GM12878 (cell line): ENCODE measurements at regions not wholly inside any gene's neighbourhood (a gene's known extent, or its start where the extent isn't known, plus 50 kb on each side); places are given as distances from the start of the nearest gene placed in this dataset.

Source experiments
- ATAC-seq: fragments of 200-7000 bp; cut with Tn5 transposase; 3 replicates; pipeline ENCODE4 v1.9.1; 2020; ENCODE audit warnings: mild to moderate bottlenecking, moderate library complexity
- BruUV-seq: library from RNA; stranded (reverse); fragments of 400-500 nt; replicated peaks from 2 replicates; lab custom pipeline; 2021; lab: Mats Ljungman, UMichigan
- CTCF ChIA-PET: fragments of 300-600 bp; sonication (Branson Sonifier 250); formaldehyde crosslinking; extraction: SDS; loops from one replicate; lab custom pipeline; 2021; ENCODE audit warnings: inconsistent platforms; lab: Yijun Ruan, JAX
- POLR2A ChIA-PET: fragments of 350-600 bp; formaldehyde crosslinking; extraction: SDS; loops from one replicate; lab custom pipeline; 2021; ENCODE audit warnings: inconsistent platforms; lab: Charles Lee
- RAD21 ChIA-PET: fragments of 300-600 bp; sonication (Branson Sonifier 250); formaldehyde crosslinking; loops from one replicate; lab custom pipeline; 2023; ENCODE audit warnings: antibody characterized with exemption; ENCODE audit not compliant: unreplicated experiment; lab: Charles Lee
- SMC1A ChIA-PET: fragments of 300-600 bp; sonication (Branson Sonifier 250); formaldehyde crosslinking; loops from one replicate; lab custom pipeline; 2023; ENCODE audit not compliant: unreplicated experiment, uncharacterized antibody; lab: Charles Lee
- DNase-seq: peaks from one replicate; pipeline ENCODE4 v3.0.0-alpha.2; 2011; ENCODE audit warnings: low read depth, low spot score
- FAIRE-seq: peaks from 3 replicates; lab custom pipeline; 2011; peaks lifted over from hg19 to GRCh38; lab: Jason Lieb, UNC
- H2AFZ ChIP-seq: 2 replicates; pipeline ENCODE4 v1.6.0; 2011; ENCODE audit warnings: low read depth, low read length, control low read depth; ENCODE audit not compliant: control insufficient read depth
- H3K27ac ChIP-seq: 2 replicates; pipeline ENCODE4 v1.5.1; 2011; ENCODE audit warnings: control low read depth; ENCODE audit not compliant: control insufficient read depth, insufficient read depth
- H3K27me3 ChIP-seq, 2 experiments: replicated peaks in 1 of 2; 2 replicates each; pipeline versions ENCODE4 v1.6.0 to v1.6.1; 2011; ENCODE audit warnings: low read length in 1 of 2; ENCODE audit not compliant: control insufficient read depth in 2 of 2, insufficient read depth in 2 of 2
- H3K36me3 ChIP-seq, 2 experiments: 2 replicates each; pipeline ENCODE4 v1.5.1; 2011; ENCODE audit warnings: low read length in 1 of 2; ENCODE audit not compliant: control insufficient read depth in 2 of 2, insufficient read depth in 2 of 2
- H3K4me1 ChIP-seq: 2 replicates; pipeline ENCODE4 v1.6.1; 2011; ENCODE audit warnings: mild to moderate bottlenecking, low read length, moderate library complexity, mixed read lengths; ENCODE audit not compliant: control insufficient read depth, insufficient read depth
- H3K4me2 ChIP-seq: 2 replicates; pipeline ENCODE4 v1.6.0; 2011; ENCODE audit warnings: control low read depth; ENCODE audit not compliant: control insufficient read depth, insufficient read depth
- H3K4me3 ChIP-seq: fragments of 200-600 bp; sonication (generic); 2 replicates; pipeline ENCODE4 v1.5.1; 2016
- H3K79me2 ChIP-seq: 2 replicates; pipeline ENCODE4 v1.6.0; 2011; ENCODE audit warnings: low read length; ENCODE audit not compliant: control insufficient read depth, insufficient read depth
- H3K9ac ChIP-seq: 2 replicates; pipeline ENCODE4 v1.8.0; 2011; ENCODE audit warnings: low read length, control low read depth, mixed read lengths; ENCODE audit not compliant: control insufficient read depth, insufficient read depth
- H3K9me3 ChIP-seq: replicated peaks from 3 replicates; pipeline ENCODE4 v1.5.1; 2011; ENCODE audit warnings: mild to moderate bottlenecking, low read length; ENCODE audit not compliant: control insufficient read depth, insufficient read depth
- H4K20me1 ChIP-seq: 2 replicates; pipeline ENCODE4 v1.6.0; 2011; ENCODE audit not compliant: control insufficient read depth, insufficient read depth
- BMI1 ChIP-seq: fragments of 450-650 bp; IDR thresholded peaks from 2 replicates; pipeline ENCODE4 v1.6.1; 2016; ENCODE audit warnings: mild to moderate bottlenecking, moderate library complexity, borderline replicate concordance
- BRCA1 ChIP-seq: IDR thresholded peaks from 2 replicates; pipeline ENCODE4 v1.6.1; 2011; ENCODE audit warnings: low read depth, low read length, improper control_type of control experiment
- ESRRA ChIP-seq: IDR thresholded peaks from 2 replicates; pipeline ENCODE4 v1.6.1; 2012; ENCODE audit warnings: mild to moderate bottlenecking, low read length, improper control_type of control experiment
- NBN ChIP-seq: fragments of 450-650 bp; IDR thresholded peaks from 2 replicates; pipeline ENCODE4 v1.6.1; 2016
- NFXL1 ChIP-seq: fragments of 450-650 bp; IDR thresholded peaks from 2 replicates; pipeline ENCODE4 v1.6.1; 2017; ENCODE audit warnings: antibody characterized with exemption, mild to moderate bottlenecking, borderline replicate concordance
- NFYB ChIP-seq: IDR thresholded peaks from 2 replicates; pipeline ENCODE4 v1.6.1; 2011; ENCODE audit warnings: low read depth, mild to moderate bottlenecking, low read length, improper control_type of control experiment, moderate library complexity; ENCODE audit not compliant: insufficient read depth
- SIX5 ChIP-seq: IDR thresholded peaks from 2 replicates; pipeline ENCODE4 v1.6.1; 2011; ENCODE audit warnings: mild to moderate bottlenecking, low read depth, low read length, moderate library complexity; ENCODE audit not compliant: severe bottlenecking
- SPI1 ChIP-seq: IDR thresholded peaks from 2 replicates; pipeline ENCODE4 v1.6.1; 2011; ENCODE audit warnings: low read depth, mild to moderate bottlenecking, low read length, moderate library complexity, borderline replicate concordance; ENCODE audit not compliant: insufficient read depth
- WGBS: methylation state at CpG from one replicate; pipeline ENCODE4 v1.1.6; 2016; ENCODE audit warnings: low lambda C conversion rate; ENCODE audit not compliant: insufficient replicate concordance, insufficient coverage; ENCODE audit errors: missing lambda C conversion rate; 5-methylcytosine and 5-hydroxymethylcytosine counted together
- in situ Hi-C: fragments of 300-500 bp; cut with MboI; formaldehyde crosslinking; loops from 9 replicates; pipeline ENCODE4 v1.14.3; 2018; ENCODE audit warnings: mixed read lengths
- intact Hi-C: fragments of 100-400 bp; cut with micrococcal nuclease; formaldehyde crosslinking; loops from one replicate; pipeline ENCODE4 v1.14.2; 2022; ENCODE audit not compliant: unreplicated experiment
- TF ChIP-seq, protein P1 (sequence below), 3 experiments: IDR thresholded peaks in 2 of 3; conservative IDR thresholded peaks in 1 of 3; 2 replicates each; pipeline ENCODE4 v1.5.1; 2011; ENCODE audit warnings: low read depth in 3 of 3, low read length in 3 of 3, mild to moderate bottlenecking in 3 of 3, control low read depth in 2 of 3, moderate library complexity in 2 of 3, inconsistent platforms in 1 of 3, mixed read lengths in 1 of 3; ENCODE audit not compliant: control insufficient read depth in 2 of 3, insufficient read depth in 1 of 3; ENCODE audit errors: extremely low read depth in 1 of 3

- no peak for DNase-seq
- in situ Hi-C loops, result no loop called here
- H3K4me2 ChIP-seq, result no peak overlapping the region
Measured at GRCh38 chr14:105938055-105938863, 411.9 kb downstream of the TMEM121 start.

DNA sequence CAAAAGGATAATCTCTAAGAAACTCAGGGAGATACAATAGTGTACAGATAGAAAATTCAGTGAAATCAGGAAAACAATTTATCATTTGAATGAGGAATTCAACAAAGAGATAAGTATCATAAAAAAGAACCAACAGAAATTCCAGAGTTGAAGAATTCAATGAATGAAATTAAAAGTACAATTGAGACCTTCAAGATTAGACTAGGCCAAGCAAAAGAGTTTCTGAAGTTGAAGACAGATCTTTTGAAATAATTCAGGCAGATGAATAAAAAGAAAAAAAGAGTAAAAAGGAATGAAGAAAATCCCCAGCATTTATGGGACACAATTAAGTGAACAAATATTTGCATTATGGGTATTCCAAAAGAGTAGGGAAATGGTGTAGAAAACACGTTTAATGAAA, 412.6 kb downstream of the TMEM121 start:
- Histone ChIP-seq H3K4me1 (no peaks in the 10 kb centered on the region), H3K27ac (no peak overlapping the region), H3K27me3 (no peaks in the 10 kb centered on the region), H3K36me3 (no peaks in the 10 kb centered on the region), H3K9ac (no peak overlapping the region), H4K20me1 (no peaks in the 10 kb centered on the region), H2AFZ (no peak overlapping the region), H3K9me3 (no peaks in the 10 kb centered on the region; the same call in 2 of the 3 replicates)
- no CpG with 5 or more reads among the region's 1 CpG for WGBS
- intact Hi-C loops, result no loop called here
- ATAC-seq, result no peak
- SMC1A ChIA-PET, result no interaction called here
- CTCF ChIA-PET, result no interaction called here
- TF ChIP-seq, protein P1, sequence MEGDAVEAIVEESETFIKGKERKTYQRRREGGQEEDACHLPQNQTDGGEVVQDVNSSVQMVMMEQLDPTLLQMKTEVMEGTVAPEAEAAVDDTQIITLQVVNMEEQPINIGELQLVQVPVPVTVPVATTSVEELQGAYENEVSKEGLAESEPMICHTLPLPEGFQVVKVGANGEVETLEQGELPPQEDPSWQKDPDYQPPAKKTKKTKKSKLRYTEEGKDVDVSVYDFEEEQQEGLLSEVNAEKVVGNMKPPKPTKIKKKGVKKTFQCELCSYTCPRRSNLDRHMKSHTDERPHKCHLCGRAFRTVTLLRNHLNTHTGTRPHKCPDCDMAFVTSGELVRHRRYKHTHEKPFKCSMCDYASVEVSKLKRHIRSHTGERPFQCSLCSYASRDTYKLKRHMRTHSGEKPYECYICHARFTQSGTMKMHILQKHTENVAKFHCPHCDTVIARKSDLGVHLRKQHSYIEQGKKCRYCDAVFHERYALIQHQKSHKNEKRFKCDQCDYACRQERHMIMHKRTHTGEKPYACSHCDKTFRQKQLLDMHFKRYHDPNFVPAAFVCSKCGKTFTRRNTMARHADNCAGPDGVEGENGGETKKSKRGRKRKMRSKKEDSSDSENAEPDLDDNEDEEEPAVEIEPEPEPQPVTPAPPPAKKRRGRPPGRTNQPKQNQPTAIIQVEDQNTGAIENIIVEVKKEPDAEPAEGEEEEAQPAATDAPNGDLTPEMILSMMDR (IDR thresholded peaks at IDR 0.05 in 2 of 3, conservative IDR thresholded peaks at IDR 0.05 in 1 of 3; ENCODE audit: control insufficient read depth in 2 of 3, extremely low read depth in 1 of 3, insufficient read depth in 1 of 3, low read depth in 3 of 3, low read length in 3 of 3), result no peak
- TF ChIP-seq, all 136 proteins: peak for 0
- no peak for DNase-seq
- in situ Hi-C loops, result no loop called here
- Histone ChIP-seq H3K79me2 (no peaks in the 10 kb centered on the region), H3K4me3 (no peak overlapping the region), H3K4me2 (no peak overlapping the region)
- RAD21 ChIA-PET, result no interaction called here
- no TSS peak for BruUV-seq
- POLR2A ChIA-PET, result no interaction called here
- no peak for FAIRE-seq

More at GRCh38 chr14:105938055-105938863, 411.9 kb downstream of the TMEM121 start:
- Histone ChIP-seq H2AFZ (no peak overlapping the region), H3K4me1 (no peaks in the 10 kb centered on the region), H3K79me2 (no peaks in the 10 kb centered on the region), H3K36me3 (no peaks in the 10 kb centered on the region), H4K20me1 (no peaks in the 10 kb centered on the region), H3K27ac (no peak overlapping the region), H3K27me3 (no peaks in the 10 kb centered on the region), H3K9ac (no peak overlapping the region), H3K4me3 (no peak overlapping the region), H3K9me3 (no peaks in the 10 kb centered on the region; the same call in 2 of the 3 replicates)
- CTCF ChIA-PET, result no interaction called here
- BruUV-seq, result no TSS peak
- intact Hi-C loops, result no loop called here
- RAD21 ChIA-PET, result no interaction called here
- POLR2A ChIA-PET, result no interaction called here
- ATAC-seq, result no peak
- SMC1A ChIA-PET, result no interaction called here
- no peak for FAIRE-seq
- TF ChIP-seq SIX5 (no peak), ESRRA (no peak), NFXL1 (no peak), SPI1 (no peak), NFYB (no peak), BRCA1 (no peak), BMI1 (no peak), NBN (no peak)
- no CpG with 5 or more reads among the region's 17 CpGs for WGBS
